Mesenchymal stem cell (in vitro differentiated cells and primary cell): ENCODE measurements at regions not wholly inside any gene's neighbourhood (a gene's known extent, or its start where the extent isn't known, plus 50 kb on each side); places are given as distances from the start of the nearest gene placed in this dataset.

Source experiments
- DNase-seq: peaks from one replicate; pipeline ENCODE4 v3.0.0-alpha.2; 2013
- H2AFZ ChIP-seq: one replicate; pipeline ENCODE4 v1.6.1; 2013; ENCODE audit warnings: low read depth, mild to moderate bottlenecking, control low read depth, inconsistent platforms, low read length, moderate library complexity
- H2AK5ac ChIP-seq: 2 replicates; pipeline ENCODE4 v1.6.1; 2013; ENCODE audit warnings: low read length, moderate library complexity, mild to moderate bottlenecking, inconsistent platforms; ENCODE audit not compliant: severe bottlenecking
- H2BK120ac ChIP-seq: one replicate; pipeline ENCODE4 v1.6.1; 2013; ENCODE audit warnings: low read depth, mild to moderate bottlenecking, inconsistent platforms, low read length, moderate library complexity
- H2BK12ac ChIP-seq, 2 experiments: one replicate each; pipeline ENCODE4 v1.6.1; 2013; ENCODE audit warnings: inconsistent platforms in 2 of 2, low read length in 2 of 2, mild to moderate bottlenecking in 2 of 2, moderate library complexity in 2 of 2, control low read depth in 1 of 2
- H2BK15ac ChIP-seq: one replicate; pipeline ENCODE4 v1.6.1; 2013; ENCODE audit warnings: mild to moderate bottlenecking, low read depth, inconsistent platforms; ENCODE audit not compliant: poor library complexity, severe bottlenecking
- H2BK5ac ChIP-seq: 2 replicates; pipeline ENCODE4 v1.6.1; 2013; ENCODE audit warnings: low read depth, mild to moderate bottlenecking, low read length, control low read depth, inconsistent platforms; ENCODE audit not compliant: poor library complexity, severe bottlenecking
- H3K14ac ChIP-seq, 2 experiments: one replicate each; pipeline ENCODE4 v1.6.1; 2013; ENCODE audit warnings: inconsistent platforms in 2 of 2, low read length in 2 of 2, control low read depth in 1 of 2, mild to moderate bottlenecking in 1 of 2, moderate library complexity in 1 of 2
- H3K18ac ChIP-seq, 2 experiments: one replicate each; pipeline ENCODE4 v1.6.1; 2013; ENCODE audit warnings: inconsistent platforms in 2 of 2, low read length in 2 of 2, control low read depth in 1 of 2, low read depth in 1 of 2, mild to moderate bottlenecking in 1 of 2
- H3K23ac ChIP-seq, 2 experiments: one replicate each; pipeline ENCODE4 v1.6.1; 2013; ENCODE audit warnings: inconsistent platforms in 2 of 2, low read length in 2 of 2, mild to moderate bottlenecking in 2 of 2, moderate library complexity in 2 of 2, control low read depth in 1 of 2
- H3K27ac ChIP-seq: 2 replicates; pipeline ENCODE4 v1.5.1; 2013; ENCODE audit warnings: mild to moderate bottlenecking, moderate library complexity, low read length, control low read depth, inconsistent platforms; ENCODE audit not compliant: poor library complexity, severe bottlenecking
- H3K27me3 ChIP-seq, 2 experiments: 2 replicates each; pipeline versions ENCODE4 v1.6.1 to v1.7.0; 2013; ENCODE audit warnings: low read length in 2 of 2, mild to moderate bottlenecking in 2 of 2, moderate library complexity in 2 of 2, control low read depth in 1 of 2, inconsistent platforms in 1 of 2; ENCODE audit not compliant: control insufficient read depth in 1 of 2, insufficient read depth in 1 of 2
- H3K36me3 ChIP-seq, 2 experiments: 2 replicates each; pipeline versions ENCODE4 v1.6.1 to v1.7.0; 2013; ENCODE audit warnings: low read length in 2 of 2, control low read depth in 1 of 2, inconsistent platforms in 1 of 2, low read depth in 1 of 2, mild to moderate bottlenecking in 1 of 2; ENCODE audit not compliant: insufficient read depth in 2 of 2, control insufficient read depth in 1 of 2
- H3K4ac ChIP-seq, 2 experiments: one replicate each; pipeline ENCODE4 v1.6.1; 2013; ENCODE audit warnings: inconsistent platforms in 2 of 2, low read length in 2 of 2, mild to moderate bottlenecking in 2 of 2, moderate library complexity in 2 of 2, control low read depth in 1 of 2, low read depth in 1 of 2
- H3K4me1 ChIP-seq: 2 replicates; pipeline ENCODE4 v1.6.1; 2013; ENCODE audit warnings: low read depth, low read length, control low read depth; ENCODE audit not compliant: control insufficient read depth, insufficient read depth
- H3K4me2 ChIP-seq: 2 replicates; pipeline ENCODE4 v1.6.1; 2013; ENCODE audit warnings: low read length, mild to moderate bottlenecking, inconsistent platforms; ENCODE audit not compliant: poor library complexity, severe bottlenecking
- H3K4me3 ChIP-seq, 2 experiments: 2 replicates each; pipeline versions ENCODE4 v1.5.1 to v1.7.0; 2013; ENCODE audit warnings: low read length in 2 of 2, mild to moderate bottlenecking in 2 of 2, control low read depth in 1 of 2, low read depth in 1 of 2; ENCODE audit not compliant: insufficient read depth in 1 of 2
- H3K79me1 ChIP-seq: replicated peaks from 2 replicates; pipeline ENCODE4 v1.6.1; 2013; ENCODE audit warnings: mild to moderate bottlenecking, control low read depth, low read length, inconsistent platforms; ENCODE audit not compliant: poor library complexity, severe bottlenecking
- H3K9ac ChIP-seq: 2 replicates; pipeline ENCODE4 v1.7.0; 2013; ENCODE audit warnings: mild to moderate bottlenecking, low read length, moderate library complexity
- H3K9me3 ChIP-seq: 2 replicates; pipeline ENCODE4 v1.7.0; 2013; ENCODE audit warnings: mild to moderate bottlenecking, low read length; ENCODE audit not compliant: control insufficient read depth
- H4K8ac ChIP-seq: one replicate; pipeline ENCODE4 v1.6.1; 2013; ENCODE audit warnings: inconsistent platforms, mild to moderate bottlenecking, low read length, moderate library complexity
- H4K91ac ChIP-seq: one replicate; pipeline ENCODE4 v1.6.1; 2013; ENCODE audit warnings: mild to moderate bottlenecking, low read length, inconsistent platforms
- WGBS: methylation state at CpG from one replicate; pipeline ENCODE4 v1.1.7; 2013; ENCODE audit warnings: mixed read lengths; 5-methylcytosine and 5-hydroxymethylcytosine counted together

GRCh38 chrX:129065895-129066294 lies 457.4 kb downstream of the SMARCA1 start:
- H3K4me1 ChIP-seq = no peaks in the 10 kb centered on the region
- H3K4ac ChIP-seq = no peak overlapping the region
- no peak overlapping the region for H3K18ac ChIP-seq
- no peaks in the 10 kb centered on the region for H3K9me3 ChIP-seq
- H4K91ac ChIP-seq = no peak overlapping the region
- H2BK120ac ChIP-seq = no peak overlapping the region
- H3K14ac ChIP-seq = no peak overlapping the region
- no peak overlapping the region for H2AK5ac ChIP-seq
- H2BK15ac ChIP-seq = no peak overlapping the region
- no peak overlapping the region for H3K4me2 ChIP-seq
- no peak for DNase-seq
- H3K36me3 ChIP-seq = no peaks in the 10 kb centered on the region
- no CpG with 5 or more reads among the region's 1 CpG for WGBS
- no peaks in the 10 kb centered on the region for H3K79me1 ChIP-seq
- H2BK12ac ChIP-seq = no peak overlapping the region
- H3K27me3 ChIP-seq = no peaks in the 10 kb centered on the region
- H4K8ac ChIP-seq = no peak overlapping the region
- no peak overlapping the region for H3K27ac ChIP-seq
- H3K23ac ChIP-seq = no peak overlapping the region
- no peak overlapping the region for H3K4me3 ChIP-seq
- H3K9ac ChIP-seq = no peak overlapping the region
- H2BK5ac ChIP-seq = no peak overlapping the region
- H2AFZ ChIP-seq = no peak overlapping the region

- Histone ChIP-seq H3K23ac (no peak overlapping the region), H3K18ac (no peak overlapping the region), H3K4me2 (no peak overlapping the region), H2AK5ac (no peak overlapping the region), H3K9ac (no peak overlapping the region), H3K27ac (no peak overlapping the region), H3K36me3 (no peaks in the 10 kb centered on the region), H4K8ac (no peak overlapping the region), H2BK5ac (no peak overlapping the region), H3K79me1 (no peaks in the 10 kb centered on the region), H3K4me3 (no peak overlapping the region), H3K4me1 (no peaks in the 10 kb centered on the region), H3K14ac (no peak overlapping the region), H2BK15ac (no peak overlapping the region), H3K9me3 (no peaks in the 10 kb centered on the region), H2BK12ac (no peak overlapping the region), H3K27me3 (no peaks in the 10 kb centered on the region), H4K91ac (no peak overlapping the region), H3K4ac (no peak overlapping the region), H2BK120ac (no peak overlapping the region), H2AFZ (no peak overlapping the region)
- peak; percentile 51 for DNase-seq
- 80% methylated on average over 1 of the region's 1 CpG for WGBS
These were observed 464.9 kb downstream of the SMARCA1 start for GRCh38 chrX:129058405-129058804.

- no peak overlapping the region for H3K4ac ChIP-seq
- WGBS = 100% methylated on average over 4 of the region's 11 CpGs
These were observed 480.2 kb downstream of the SMARCA1 start for GRCh38 chrX:129043138-129043537.

GRCh38 chrX:129041319-129041718 lies 482.0 kb downstream of the SMARCA1 start:
- Histone ChIP-seq H2BK15ac (no peak overlapping the region), H3K14ac (no peak overlapping the region), H3K9ac (no peak overlapping the region), H2BK12ac (no peak overlapping the region), H3K4me3 (no peak overlapping the region), H2AFZ (no peak overlapping the region), H3K79me1 (no peaks in the 10 kb centered on the region), H3K4me1 (no peaks in the 10 kb centered on the region), H3K9me3 (peaks cover 5% of the 10 kb centered on the region), H2AK5ac (no peak overlapping the region), H3K36me3 (no peaks in the 10 kb centered on the region), H2BK120ac (no peak overlapping the region), H3K4ac (no peak overlapping the region), H3K27me3 (no peaks in the 10 kb centered on the region), H2BK5ac (no peak overlapping the region), H3K27ac (no peak overlapping the region), H3K4me2 (no peak overlapping the region), H4K91ac (no peak overlapping the region), H3K18ac (no peak overlapping the region), H4K8ac (no peak overlapping the region), H3K23ac (no peak overlapping the region)
- no peak for DNase-seq
- WGBS = 91% methylated on average over 3 of the region's 5 CpGs

More at GRCh38 chrX:129043138-129043537, 480.2 kb downstream of the SMARCA1 start:
- no peak for DNase-seq
- H3K79me1 ChIP-seq = no peaks in the 10 kb centered on the region
- no peak overlapping the region for H3K14ac ChIP-seq
- H2AFZ ChIP-seq = no peak overlapping the region
- no peak overlapping the region for H2BK5ac ChIP-seq
- no peak overlapping the region for H3K23ac ChIP-seq
- no peak overlapping the region for H2BK15ac ChIP-seq
- no peak overlapping the region for H2AK5ac ChIP-seq
- no peak overlapping the region for H2BK12ac ChIP-seq
- no peaks in the 10 kb centered on the region for H3K27me3 ChIP-seq
- no peak overlapping the region for H3K4me2 ChIP-seq
- H4K91ac ChIP-seq = no peak overlapping the region
- H3K18ac ChIP-seq = no peak overlapping the region
- no peak overlapping the region for H2BK120ac ChIP-seq
- H3K4me3 ChIP-seq = no peak overlapping the region
- no peak overlapping the region for H3K9ac ChIP-seq
- no peaks in the 10 kb centered on the region for H3K4me1 ChIP-seq
- no peaks in the 10 kb centered on the region for H3K36me3 ChIP-seq
- no peak overlapping the region for H4K8ac ChIP-seq
- no peak overlapping the region for H3K27ac ChIP-seq
- H3K9me3 ChIP-seq = peaks cover 5% of the 10 kb centered on the region
